Duodenal mucosa (tissue), 2 donors: ENCODE measurements at regions not wholly inside any gene's neighbourhood (a gene's known extent, or its start where the extent isn't known, plus 50 kb on each side); places are given as distances from the start of the nearest gene placed in this dataset.

Experiments
- H3K27ac ChIP-seq: one replicate; pipeline ENCODE4 v1.7.0; 2013; ENCODE audit warnings: low read depth, low read length
- H3K27me3 ChIP-seq, 2 donors: one replicate each; pipeline ENCODE4 v1.7.0; 2013; ENCODE audit warnings: low read length in 2 of 2, control low read depth in 1 of 2; ENCODE audit not compliant: insufficient read depth in 2 of 2, control insufficient read depth in 1 of 2
- H3K36me3 ChIP-seq, 2 donors: one replicate each; pipeline ENCODE4 v1.7.0; 2013; ENCODE audit warnings: low read length in 2 of 2, control low read depth in 1 of 2; ENCODE audit not compliant: insufficient read depth in 2 of 2, control insufficient read depth in 1 of 2
- H3K4me1 ChIP-seq, 2 donors: one replicate each; pipeline ENCODE4 v1.7.0; 2013; ENCODE audit warnings: low read length in 2 of 2, control low read depth in 1 of 2; ENCODE audit not compliant: insufficient read depth in 2 of 2, control insufficient read depth in 1 of 2
- H3K4me3 ChIP-seq, 2 donors: one replicate each; pipeline ENCODE4 v1.7.0; 2013; ENCODE audit warnings: low read length in 2 of 2, low read depth in 1 of 2
- H3K9ac ChIP-seq, 2 donors: one replicate each; pipeline ENCODE4 v1.7.0; 2013; ENCODE audit warnings: low read length in 2 of 2, low read depth in 1 of 2
- H3K9me3 ChIP-seq, 2 donors: one replicate each; pipeline ENCODE4 v1.7.0; 2013; ENCODE audit warnings: low read length in 2 of 2, control low read depth in 1 of 2; ENCODE audit not compliant: control insufficient read depth in 1 of 2

GRCh38 chr2:157055660-157056199 lies 201.8 kb upstream of the GALNT5 start:
- Histone ChIP-seq H3K4me3 (no peak overlapping the region), H3K27ac (no peak overlapping the region), H3K4me1 (peaks cover 0 to 3% of the 10 kb centered on the region in 2 donors), H3K9ac (no peak overlapping the region), H3K9me3 (no peaks in the 10 kb centered on the region), H3K27me3 (no peaks in the 10 kb centered on the region), H3K36me3 (no peaks in the 10 kb centered on the region)

- no peak overlapping the region for H3K9ac ChIP-seq
- H3K4me3 ChIP-seq, result no peak overlapping the region
- no peaks in the 10 kb centered on the region for H3K27me3 ChIP-seq
- no peak overlapping the region for H3K27ac ChIP-seq
- H3K9me3 ChIP-seq, result no peaks in the 10 kb centered on the region
- H3K36me3 ChIP-seq, result no peaks in the 10 kb centered on the region
- H3K4me1 ChIP-seq, result peaks cover 0 to 3% of the 10 kb centered on the region in 2 donors
Measured at GRCh38 chr2:157056200-157056676, 201.3 kb upstream of the GALNT5 start.

- H3K9me3 ChIP-seq, result no peaks in the 10 kb centered on the region
- H3K27me3 ChIP-seq, result no peaks in the 10 kb centered on the region
- H3K9ac ChIP-seq, result no peak overlapping the region
- H3K4me3 ChIP-seq, result no peak overlapping the region
- H3K4me1 ChIP-seq, result peaks cover 0 to 3% of the 10 kb centered on the region in 2 donors
- no peaks in the 10 kb centered on the region for H3K36me3 ChIP-seq
- no peak overlapping the region for H3K27ac ChIP-seq
Measured at GRCh38 chr2:157058161-157058560, 199.3 kb upstream of the GALNT5 start.

- Histone ChIP-seq H3K9ac (no peak overlapping the region), H3K36me3 (no peaks in the 10 kb centered on the region), H3K9me3 (no peaks in the 10 kb centered on the region), H3K27me3 (no peaks in the 10 kb centered on the region), H3K27ac (no peak overlapping the region), H3K4me3 (no peak overlapping the region), H3K4me1 (peaks cover 0 to 3% of the 10 kb centered on the region in 2 donors)
Measured at GRCh38 chr2:157059036-157059435, 198.5 kb upstream of the GALNT5 start.

GRCh38 chr2:157061799-157062198 lies 195.7 kb upstream of the GALNT5 start:
- no peak overlapping the region for H3K9ac ChIP-seq
- no peak overlapping the region for H3K4me3 ChIP-seq
- no peak overlapping the region for H3K27ac ChIP-seq
- H3K36me3 ChIP-seq, result no peaks in the 10 kb centered on the region
- no peaks in the 10 kb centered on the region for H3K27me3 ChIP-seq
- no peaks in the 10 kb centered on the region for H3K4me1 ChIP-seq
- no peaks in the 10 kb centered on the region for H3K9me3 ChIP-seq

GRCh38 chr2:157067562-157067961 lies 189.9 kb upstream of the GALNT5 start:
- Histone ChIP-seq H3K27ac (no peak overlapping the region), H3K4me3 (no peak overlapping the region), H3K4me1 (no peaks in the 10 kb centered on the region), H3K9ac (no peak overlapping the region), H3K9me3 (no peaks in the 10 kb centered on the region), H3K36me3 (no peaks in the 10 kb centered on the region), H3K27me3 (no peaks in the 10 kb centered on the region)

- Histone ChIP-seq H3K36me3 (no peaks in the 10 kb centered on the region), H3K9me3 (no peaks in the 10 kb centered on the region), H3K27me3 (no peaks in the 10 kb centered on the region), H3K4me3 (no peak overlapping the region), H3K27ac (no peak overlapping the region), H3K4me1 (no peaks in the 10 kb centered on the region), H3K9ac (no peak overlapping the region)
Measured at GRCh38 chr2:157068237-157068636, 189.3 kb upstream of the GALNT5 start.

GRCh38 chr2:157075924-157076323 lies 181.6 kb upstream of the GALNT5 start:
- no peak overlapping the region for H3K27ac ChIP-seq
- no peak overlapping the region for H3K9ac ChIP-seq

GRCh38 chr2:157076526-157077161 lies 180.9 kb upstream of the GALNT5 start:
- H3K9ac ChIP-seq, result no peak overlapping the region
- H3K4me1 ChIP-seq, result no peaks in the 10 kb centered on the region
- no peak overlapping the region for H3K27ac ChIP-seq
- H3K27me3 ChIP-seq, result no peaks in the 10 kb centered on the region
- H3K9me3 ChIP-seq, result no peaks in the 10 kb centered on the region
- no peak overlapping the region for H3K4me3 ChIP-seq
- no peaks in the 10 kb centered on the region for H3K36me3 ChIP-seq

More at GRCh38 chr2:157075924-157076323, 181.6 kb upstream of the GALNT5 start:
- Histone ChIP-seq H3K36me3 (no peaks in the 10 kb centered on the region), H3K27me3 (no peaks in the 10 kb centered on the region), H3K9me3 (no peaks in the 10 kb centered on the region), H3K4me3 (no peak overlapping the region), H3K4me1 (no peaks in the 10 kb centered on the region)

- no peaks in the 10 kb centered on the region for H3K9me3 ChIP-seq
- H3K4me1 ChIP-seq, result no peaks in the 10 kb centered on the region
- no peak overlapping the region for H3K9ac ChIP-seq
- no peaks in the 10 kb centered on the region for H3K27me3 ChIP-seq
- H3K27ac ChIP-seq, result no peak overlapping the region
- no peaks in the 10 kb centered on the region for H3K36me3 ChIP-seq
- no peak overlapping the region for H3K4me3 ChIP-seq
Measured at GRCh38 chr2:157077753-157078350, 179.7 kb upstream of the GALNT5 start.
